NCI-H748 treated with DMSO at 0.1 percent for 48 hours (cell line): ENCODE measurements at regions not wholly inside any gene's neighbourhood (a gene's known extent, or its start where the extent isn't known, plus 50 kb on each side); places are given as distances from the start of the nearest gene placed in this dataset.

Source experiments
- DNase-seq: peaks from one replicate; lab custom pipeline; 2025; lab: John Stamatoyannopoulos, UW

- no peak for DNase-seq
These were observed 933.7 kb upstream of the SLITRK5 start for GRCh38 chr13:86737334-86737932.

GRCh38 chr13:86741762-86742285 lies 929.3 kb upstream of the SLITRK5 start:
- DNase-seq: no peak

DNA sequence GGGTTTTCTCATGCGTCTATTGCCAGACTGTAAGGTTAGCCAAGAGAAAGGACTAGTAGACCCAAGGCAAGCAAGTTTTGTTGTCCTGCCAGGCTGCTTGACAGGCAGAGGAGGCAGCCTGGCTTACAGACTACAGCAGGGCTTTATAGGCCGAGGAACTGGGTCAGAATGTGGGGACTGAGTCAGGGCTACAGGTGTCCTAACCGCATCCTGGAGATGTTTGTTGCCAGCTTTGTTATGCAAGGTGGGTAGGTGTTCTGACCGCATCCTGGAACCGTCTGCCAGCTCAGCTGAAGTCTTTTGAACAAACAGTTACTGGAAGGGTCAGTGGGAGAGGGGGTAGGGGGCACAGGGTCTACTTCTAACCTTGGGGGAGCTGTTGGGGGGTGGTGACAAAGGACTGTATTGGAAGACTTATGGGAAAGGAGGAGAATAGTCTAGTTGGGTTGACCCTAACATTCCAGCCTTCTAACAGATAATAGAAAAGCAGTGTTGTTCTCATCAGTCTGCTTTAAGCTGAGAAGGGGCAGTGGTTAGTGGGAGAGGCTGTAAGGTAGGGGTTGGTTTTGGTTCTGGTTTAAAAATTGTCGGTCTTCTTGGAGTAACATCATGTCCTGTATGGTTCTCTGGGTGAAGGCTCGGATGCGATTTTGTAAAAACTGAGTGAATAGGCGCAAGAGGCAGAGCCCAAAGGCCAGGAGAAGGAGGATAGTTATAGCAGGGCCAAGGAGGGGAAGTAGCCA lies 913.8 kb upstream of the SLITRK5 start:
- no peak for DNase-seq

GRCh38 chr13:86758116-86758515 lies 913.1 kb upstream of the SLITRK5 start:
- DNase-seq: no peak

DNA sequence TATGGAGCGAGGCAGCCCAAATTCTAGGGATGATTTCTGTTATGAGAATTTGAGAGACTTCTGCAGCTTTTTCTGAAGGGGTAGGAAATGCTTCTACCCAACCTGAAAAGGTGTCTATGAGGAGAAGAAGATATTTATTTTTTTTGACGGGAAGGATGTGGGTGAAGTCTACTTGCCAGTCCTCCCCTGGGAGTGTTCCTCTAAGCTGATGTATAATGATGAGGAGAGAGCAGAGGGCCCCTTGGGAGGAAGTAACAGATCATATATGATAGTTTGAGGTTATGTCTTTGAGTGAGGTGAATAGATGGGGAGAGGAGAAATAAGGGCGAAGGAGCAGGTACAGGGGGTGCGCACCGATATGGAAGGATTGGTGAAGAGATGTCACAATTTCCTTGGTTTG lies 910.6 kb upstream of the SLITRK5 start:
- DNase-seq: no peak

DNA sequence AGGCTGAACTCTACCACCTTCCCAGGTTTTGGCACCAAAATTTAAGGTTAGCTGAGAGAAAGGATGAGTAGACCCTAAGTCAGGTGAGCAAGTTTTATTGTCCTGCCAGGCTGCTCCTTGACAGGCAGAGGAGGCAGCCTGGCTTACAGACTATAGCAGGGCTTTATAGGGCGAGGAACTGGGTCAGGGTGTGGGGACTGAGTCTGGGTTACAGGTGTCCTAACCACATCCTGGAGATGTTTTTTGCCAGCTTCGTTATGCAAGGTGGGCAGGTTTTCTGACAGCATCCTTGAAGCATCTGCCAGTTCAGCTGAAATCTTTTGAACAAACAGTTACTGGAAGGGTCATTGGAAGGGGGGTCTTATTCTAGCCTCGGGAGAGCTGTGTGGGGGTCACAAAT lies 905.7 kb upstream of the SLITRK5 start:
- no peak for DNase-seq

- DNase-seq: no peak
These were observed 882.6 kb upstream of the SLITRK5 start for GRCh38 chr13:86788616-86789015.

GRCh38 chr13:86792153-86792651 lies 879.0 kb upstream of the SLITRK5 start:
- DNase-seq: no peak

DNA sequence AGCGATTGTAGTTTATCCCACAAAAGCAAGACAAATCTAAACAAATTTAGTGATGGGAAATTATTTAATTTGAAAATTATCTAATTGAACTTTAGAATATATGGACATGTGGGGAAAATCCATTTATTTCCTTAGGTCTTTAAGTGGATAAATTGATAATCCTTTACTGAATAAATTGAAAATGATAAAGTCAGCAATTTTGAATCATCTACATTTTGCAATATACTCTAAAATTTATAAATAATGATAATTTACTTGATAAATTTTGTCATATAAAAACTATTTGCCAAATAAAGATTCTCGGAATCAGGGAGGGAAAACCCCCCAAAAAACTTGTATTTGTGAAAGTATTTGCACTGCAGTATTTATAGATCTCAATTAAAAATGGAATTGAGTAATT lies 875.3 kb upstream of the SLITRK5 start:
- no peak for DNase-seq

DNA sequence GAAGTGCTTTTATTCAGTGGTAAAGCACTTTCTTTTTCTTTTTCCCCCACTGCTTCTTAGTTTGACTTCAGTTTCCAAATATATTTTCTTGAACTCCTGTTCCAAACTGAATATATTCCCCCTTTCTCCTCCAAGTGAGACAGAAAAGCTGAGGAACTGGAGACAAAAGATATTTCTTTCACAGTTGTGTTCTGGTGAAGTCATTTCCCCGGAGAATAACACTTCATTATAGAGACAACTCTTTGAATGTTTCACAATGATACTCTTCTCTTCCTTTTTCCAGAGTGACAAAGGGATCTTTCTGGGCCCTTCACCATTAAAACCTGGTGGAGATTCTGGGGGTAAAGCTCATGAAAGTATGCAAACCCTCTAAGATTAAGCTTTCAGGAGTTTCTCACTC lies 860.8 kb upstream of the SLITRK5 start:
- DNase-seq: no peak

DNA sequence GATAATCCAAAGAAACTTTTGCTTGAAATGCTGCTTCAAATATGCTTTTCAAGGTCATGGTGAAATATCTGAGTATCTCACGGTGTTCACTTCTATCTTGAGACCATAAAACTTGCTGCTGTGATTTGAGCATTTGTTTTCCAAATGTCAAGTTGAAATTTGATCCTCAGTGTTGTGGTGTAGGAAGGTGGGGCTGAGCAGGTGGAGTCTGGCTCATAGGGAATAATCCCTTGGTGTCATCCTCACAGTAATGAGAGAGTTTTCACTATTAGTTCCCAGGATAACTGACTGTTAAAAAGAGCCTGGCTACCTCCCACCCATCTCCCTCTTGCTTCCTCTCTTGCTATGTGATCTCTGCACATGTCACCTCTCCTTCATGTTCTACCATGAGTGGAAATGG lies 858.0 kb upstream of the SLITRK5 start:
- DNase-seq: no peak

DNA sequence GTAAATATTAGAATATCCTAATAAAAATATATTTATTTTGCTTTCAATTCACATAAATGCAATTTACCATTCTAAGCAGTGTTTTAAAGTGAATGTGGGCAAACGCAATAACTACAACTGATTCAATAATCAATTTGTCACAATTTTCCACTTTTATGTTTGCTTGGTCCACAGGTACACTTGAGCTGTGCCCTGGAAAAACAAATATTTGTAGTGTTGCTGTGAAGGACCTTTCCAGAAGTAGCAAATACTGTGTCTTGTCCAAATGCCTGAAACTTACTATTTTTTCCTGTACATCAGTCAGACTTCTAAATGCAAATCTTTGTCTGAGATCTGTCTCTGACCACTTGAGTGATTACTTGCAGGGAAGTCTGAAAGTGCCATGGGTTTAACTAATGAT lies 845.8 kb upstream of the SLITRK5 start:
- DNase-seq: no peak

GRCh38 chr13:86826232-86826631 lies 844.9 kb upstream of the SLITRK5 start:
- no peak for DNase-seq

GRCh38 chr13:86830046-86830445 lies 841.1 kb upstream of the SLITRK5 start:
- no peak for DNase-seq

- no peak for DNase-seq
These were observed 840.1 kb upstream of the SLITRK5 start for GRCh38 chr13:86831084-86831483.

- no peak for DNase-seq
These were observed 832.6 kb upstream of the SLITRK5 start for GRCh38 chr13:86838411-86839120.

DNA sequence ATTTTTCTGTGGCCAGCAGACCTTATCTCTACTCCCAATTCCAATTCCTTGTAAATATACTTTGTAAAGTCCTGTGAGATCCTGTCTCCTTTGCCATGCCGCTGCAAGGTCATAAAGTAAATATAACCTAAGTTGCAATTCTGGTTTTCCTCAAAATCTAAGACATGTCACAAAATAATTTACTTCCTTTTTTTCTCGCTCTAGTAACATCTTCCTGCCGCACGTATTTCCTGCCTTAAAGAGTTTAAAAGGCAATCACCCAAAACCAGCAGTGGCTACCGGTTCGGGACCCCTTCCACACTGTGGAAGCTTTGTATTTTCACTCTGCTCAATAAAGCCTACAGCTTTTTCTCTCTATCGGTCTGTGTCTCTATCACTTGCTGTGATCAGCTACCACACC lies 832.0 kb upstream of the SLITRK5 start:
- no peak for DNase-seq

- DNase-seq: no peak
These were observed 830.6 kb upstream of the SLITRK5 start for GRCh38 chr13:86840250-86841191.

GRCh38 chr13:86841264-86841663 lies 829.9 kb upstream of the SLITRK5 start:
- DNase-seq: no peak

- DNase-seq: no peak
These were observed 824.7 kb upstream of the SLITRK5 start for GRCh38 chr13:86846501-86846900.

GRCh38 chr13:86848716-86849115 lies 822.5 kb upstream of the SLITRK5 start:
- no peak for DNase-seq

- no peak for DNase-seq
These were observed 814.2 kb upstream of the SLITRK5 start for GRCh38 chr13:86856991-86857390.
